ENCODE measurements at regions not wholly inside any gene's neighbourhood (a gene's known extent, or its start where the extent isn't known, plus 50 kb on each side); places are given as distances from the start of the nearest gene placed in this dataset.

DNA sequence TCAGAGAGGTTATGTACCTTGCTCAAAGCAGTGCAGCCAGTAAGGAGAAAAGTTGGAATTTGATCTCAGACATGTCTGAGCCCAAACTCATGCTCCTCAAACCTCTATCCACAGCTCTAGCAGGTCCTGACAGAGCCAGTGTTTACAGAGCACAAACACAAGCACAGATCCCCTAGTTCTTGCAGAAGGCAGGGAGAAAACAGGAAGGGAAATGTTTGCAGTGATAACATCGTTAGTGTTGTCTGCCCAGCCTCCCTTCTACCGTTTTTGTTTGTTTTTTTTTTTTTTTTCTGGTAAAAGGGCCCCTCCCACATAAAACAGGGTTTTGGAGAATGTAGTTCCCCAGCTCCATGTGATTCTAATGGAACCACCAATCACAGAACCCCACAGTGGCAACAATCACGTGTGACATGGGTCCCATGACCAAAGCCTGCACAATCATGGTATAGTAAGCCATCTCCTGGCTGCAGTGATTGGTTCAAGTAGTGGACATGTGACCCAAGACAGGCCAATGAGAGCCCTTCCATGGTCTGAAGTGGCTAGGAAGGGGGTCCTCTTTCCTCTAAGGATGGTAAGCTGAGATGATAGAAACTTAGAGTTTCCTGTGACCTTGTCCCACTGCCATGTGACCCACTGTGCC, 513.4 kb downstream of the MED13L start (continued):
- TF ChIP-seq, protein P1, sequence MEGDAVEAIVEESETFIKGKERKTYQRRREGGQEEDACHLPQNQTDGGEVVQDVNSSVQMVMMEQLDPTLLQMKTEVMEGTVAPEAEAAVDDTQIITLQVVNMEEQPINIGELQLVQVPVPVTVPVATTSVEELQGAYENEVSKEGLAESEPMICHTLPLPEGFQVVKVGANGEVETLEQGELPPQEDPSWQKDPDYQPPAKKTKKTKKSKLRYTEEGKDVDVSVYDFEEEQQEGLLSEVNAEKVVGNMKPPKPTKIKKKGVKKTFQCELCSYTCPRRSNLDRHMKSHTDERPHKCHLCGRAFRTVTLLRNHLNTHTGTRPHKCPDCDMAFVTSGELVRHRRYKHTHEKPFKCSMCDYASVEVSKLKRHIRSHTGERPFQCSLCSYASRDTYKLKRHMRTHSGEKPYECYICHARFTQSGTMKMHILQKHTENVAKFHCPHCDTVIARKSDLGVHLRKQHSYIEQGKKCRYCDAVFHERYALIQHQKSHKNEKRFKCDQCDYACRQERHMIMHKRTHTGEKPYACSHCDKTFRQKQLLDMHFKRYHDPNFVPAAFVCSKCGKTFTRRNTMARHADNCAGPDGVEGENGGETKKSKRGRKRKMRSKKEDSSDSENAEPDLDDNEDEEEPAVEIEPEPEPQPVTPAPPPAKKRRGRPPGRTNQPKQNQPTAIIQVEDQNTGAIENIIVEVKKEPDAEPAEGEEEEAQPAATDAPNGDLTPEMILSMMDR (IDR thresholded peaks at IDR 0.05 in 2 of 3, conservative IDR thresholded peaks at IDR 0.05 in 1 of 3; ENCODE audit: borderline replicate concordance in 1 of 3, insufficient read depth in 1 of 3, low read depth in 2 of 3, low read length in 2 of 3), result no peak
- TF ChIP-seq JUND (IDR thresholded peaks at IDR 0.05) (no peak), FOSL1 (IDR thresholded peaks at IDR 0.05; ENCODE audit: low read depth) (no peak), CEBPB (IDR thresholded peaks at IDR 0.05; ENCODE audit: low read depth) (no peak), SRF (IDR thresholded peaks at IDR 0.05; ENCODE audit: low read depth) (no peak)

DNA sequence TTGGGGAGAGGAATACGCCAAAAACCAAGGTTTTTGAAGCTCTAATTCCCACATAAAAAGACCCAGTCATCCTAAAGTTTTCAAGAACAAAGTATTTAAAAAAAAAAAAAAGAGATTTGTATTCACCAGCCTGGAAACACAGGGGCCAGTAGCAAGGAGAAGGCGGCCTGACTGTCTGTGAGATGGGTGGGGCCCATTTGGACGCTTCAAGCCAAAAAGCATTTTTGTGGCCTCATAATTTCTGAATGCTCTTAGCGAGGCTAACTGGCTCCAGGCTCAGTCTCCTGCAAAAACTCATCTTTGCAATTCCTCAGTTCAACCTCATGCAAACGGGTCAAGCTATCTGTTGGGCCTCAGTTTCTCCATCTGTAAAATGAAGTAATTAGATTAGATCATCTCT, 514.1 kb downstream of the MED13L start:
- TF ChIP-seq RAD21 (IDR thresholded peaks at IDR 0.05; ENCODE audit: low read depth) (no peak), ZFX (IDR thresholded peaks at IDR 0.05) (no peak), SP1 (IDR thresholded peaks at IDR 0.05; ENCODE audit: low read depth) (no peak), SRF (IDR thresholded peaks at IDR 0.05; ENCODE audit: low read depth) (no peak), CEBPB (IDR thresholded peaks at IDR 0.05; ENCODE audit: low read depth) (no peak)
- TF ChIP-seq, protein P1 (IDR thresholded peaks at IDR 0.05 in 2 of 3, conservative IDR thresholded peaks at IDR 0.05 in 1 of 3; ENCODE audit: borderline replicate concordance in 1 of 3, insufficient read depth in 1 of 3, low read depth in 2 of 3, low read length in 2 of 3), result no peak

More for the DNA sequence above, 514.1 kb downstream of the MED13L start:
- H3K4me3 ChIP-seq (replicated peaks in 1 of 2; ENCODE audit: low read depth in 1 of 2, low read length in 2 of 2), result no peak overlapping the region
- H2AFZ ChIP-seq (ENCODE audit: low read depth, low read length, poor library complexity, severe bottlenecking), result no peak overlapping the region
- H3K9me3 ChIP-seq (ENCODE audit: control insufficient read depth in 1 of 2, insufficient read depth in 1 of 2, low read depth in 1 of 2, low read length in 2 of 2), result no peaks in the 10 kb centered on the region
- DNase-seq (ENCODE audit: low read depth, low spot score) (no peak), ATAC-seq (no peak)
- H3K36me3 ChIP-seq (ENCODE audit: control insufficient read depth in 1 of 2, insufficient read depth in 2 of 2, low read length in 2 of 2), result no peaks in the 10 kb centered on the region
- ChIA-PET CTCF (no interaction called here), POLR2A (no interaction called here), RAD21 (ENCODE audit: low non-redundant PET in 1 of 2, low total read pairs in 2 of 2, uncharacterized antibody in 2 of 2, unreplicated experiment in 2 of 2) (no interaction called here)
- no peaks in the 10 kb centered on the region for H3K9me2 ChIP-seq (ENCODE audit: insufficient read depth)
- BruUV-seq (replicated peaks), result no TSS peak
- H3K9ac ChIP-seq (ENCODE audit: low read length), result no peak overlapping the region
- H3K4me2 ChIP-seq (ENCODE audit: low read length), result no peak overlapping the region
- no peaks in the 10 kb centered on the region for H3K4me1 ChIP-seq (ENCODE audit: control insufficient read depth in 1 of 2, insufficient read depth in 2 of 2, low read length in 2 of 2)
- peaks cover 13% of the 10 kb centered on the region for H3K27me3 ChIP-seq (ENCODE audit: insufficient read depth, low read length)
- H4K20me1 ChIP-seq (ENCODE audit: insufficient read depth), result no peaks in the 10 kb centered on the region
- H3K27ac ChIP-seq (ENCODE audit: low read depth, low read length), result no peak overlapping the region
- intact Hi-C loops (cut with micrococcal nuclease), result no loop called here
- H3K79me2 ChIP-seq (ENCODE audit: insufficient read depth, low read length), result no peaks in the 10 kb centered on the region

All from HCT116 (cell line).